ENCODE measurements at regions not wholly inside any gene's neighbourhood (a gene's known extent, or its start where the extent isn't known, plus 50 kb on each side); places are given as distances from the start of the nearest gene placed in this dataset.

DNA sequence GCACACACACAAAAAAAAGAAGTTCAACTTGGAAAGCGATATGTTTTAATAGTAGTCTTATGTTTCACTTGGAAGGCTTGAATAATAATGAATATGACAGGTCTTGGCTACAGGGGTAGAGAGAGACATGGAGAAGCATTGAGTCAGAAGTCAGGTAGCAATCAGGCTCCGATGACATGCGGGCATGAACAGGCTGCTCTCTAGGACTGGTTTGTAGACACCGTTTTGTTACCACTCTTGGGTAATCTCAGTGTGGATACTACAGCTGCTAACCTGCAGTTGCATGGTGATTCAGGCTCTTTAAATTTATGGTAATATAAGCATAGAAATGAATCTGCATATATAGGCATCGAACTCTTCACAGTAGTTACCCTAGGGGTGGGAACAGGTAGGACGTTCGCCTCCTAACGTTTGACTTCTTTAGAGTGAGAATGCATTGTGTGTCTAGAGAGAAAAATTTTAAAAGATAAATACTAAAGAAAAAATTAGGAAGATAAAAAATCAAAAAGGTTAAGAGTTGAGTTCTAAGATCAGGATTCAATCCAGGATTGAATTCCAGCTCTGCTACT lies 241.6 kb upstream of the KBTBD8 start:
- no peaks in the 10 kb centered on the region for H3K9me3 Mint-ChIP-seq (ENCODE audit: unreplicated experiment)
- no peak overlapping the region for H3K4me3 Mint-ChIP-seq (ENCODE audit: unreplicated experiment)
- no peak overlapping the region for H3K27ac Mint-ChIP-seq (ENCODE audit: unreplicated experiment)
- no peaks in the 10 kb centered on the region for H3K36me3 Mint-ChIP-seq (ENCODE audit: low read depth, unreplicated experiment)
- TF ChIP-seq, protein P1, sequence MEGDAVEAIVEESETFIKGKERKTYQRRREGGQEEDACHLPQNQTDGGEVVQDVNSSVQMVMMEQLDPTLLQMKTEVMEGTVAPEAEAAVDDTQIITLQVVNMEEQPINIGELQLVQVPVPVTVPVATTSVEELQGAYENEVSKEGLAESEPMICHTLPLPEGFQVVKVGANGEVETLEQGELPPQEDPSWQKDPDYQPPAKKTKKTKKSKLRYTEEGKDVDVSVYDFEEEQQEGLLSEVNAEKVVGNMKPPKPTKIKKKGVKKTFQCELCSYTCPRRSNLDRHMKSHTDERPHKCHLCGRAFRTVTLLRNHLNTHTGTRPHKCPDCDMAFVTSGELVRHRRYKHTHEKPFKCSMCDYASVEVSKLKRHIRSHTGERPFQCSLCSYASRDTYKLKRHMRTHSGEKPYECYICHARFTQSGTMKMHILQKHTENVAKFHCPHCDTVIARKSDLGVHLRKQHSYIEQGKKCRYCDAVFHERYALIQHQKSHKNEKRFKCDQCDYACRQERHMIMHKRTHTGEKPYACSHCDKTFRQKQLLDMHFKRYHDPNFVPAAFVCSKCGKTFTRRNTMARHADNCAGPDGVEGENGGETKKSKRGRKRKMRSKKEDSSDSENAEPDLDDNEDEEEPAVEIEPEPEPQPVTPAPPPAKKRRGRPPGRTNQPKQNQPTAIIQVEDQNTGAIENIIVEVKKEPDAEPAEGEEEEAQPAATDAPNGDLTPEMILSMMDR (IDR thresholded peaks at IDR 0.05; ENCODE audit: unreplicated experiment), result peak; percentile 19
- DNase-seq (ENCODE audit: low spot score), result no peak
- no peaks in the 10 kb centered on the region for H3K4me1 Mint-ChIP-seq (ENCODE audit: unreplicated experiment)
- no peaks in the 10 kb centered on the region for H3K27me3 Mint-ChIP-seq (ENCODE audit: unreplicated experiment)

DNA sequence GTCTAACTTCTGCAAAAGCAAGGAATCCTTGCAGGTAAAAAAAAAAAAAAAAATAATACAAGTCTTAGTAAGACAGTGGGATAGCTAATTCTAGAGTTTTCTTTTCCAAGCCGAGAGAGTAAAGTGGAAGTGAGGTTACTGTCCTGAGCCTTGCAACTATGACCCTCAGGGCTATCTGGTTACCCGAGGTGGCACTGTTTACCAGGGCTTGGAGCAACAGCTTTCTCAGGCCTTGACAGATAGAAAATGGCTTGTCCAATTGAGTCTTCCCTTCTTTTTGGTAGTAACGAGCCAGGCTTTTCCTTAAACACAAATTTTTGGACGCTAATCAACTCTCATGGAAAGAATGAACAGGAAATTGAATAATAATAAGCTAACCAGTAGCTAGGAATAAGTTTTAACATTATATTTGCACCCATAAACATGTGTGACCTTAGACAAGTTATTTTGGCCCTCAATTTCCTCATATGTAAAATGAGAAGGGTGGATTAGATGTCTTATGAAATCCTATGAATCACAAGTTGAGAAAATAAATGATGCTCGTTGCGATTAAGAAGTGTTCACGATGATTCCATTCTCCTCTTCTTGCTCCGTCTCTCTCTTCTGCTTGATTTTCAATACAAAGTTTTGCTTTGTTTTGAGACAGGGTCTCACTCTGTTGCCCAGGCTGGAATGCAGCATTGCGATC lies 236.9 kb upstream of the KBTBD8 start:
- H3K27ac Mint-ChIP-seq (ENCODE audit: unreplicated experiment), result no peak overlapping the region
- no peaks in the 10 kb centered on the region for H3K4me1 Mint-ChIP-seq (ENCODE audit: unreplicated experiment)
- no peak overlapping the region for H3K4me3 Mint-ChIP-seq (ENCODE audit: unreplicated experiment)
- no peaks in the 10 kb centered on the region for H3K36me3 Mint-ChIP-seq (ENCODE audit: low read depth, unreplicated experiment)
- TF ChIP-seq, protein P1 (IDR thresholded peaks at IDR 0.05; ENCODE audit: unreplicated experiment), result no peak
- no peaks in the 10 kb centered on the region for H3K9me3 Mint-ChIP-seq (ENCODE audit: unreplicated experiment)
- no peak for DNase-seq (ENCODE audit: low spot score)
- H3K27me3 Mint-ChIP-seq (ENCODE audit: unreplicated experiment), result no peaks in the 10 kb centered on the region

DNA sequence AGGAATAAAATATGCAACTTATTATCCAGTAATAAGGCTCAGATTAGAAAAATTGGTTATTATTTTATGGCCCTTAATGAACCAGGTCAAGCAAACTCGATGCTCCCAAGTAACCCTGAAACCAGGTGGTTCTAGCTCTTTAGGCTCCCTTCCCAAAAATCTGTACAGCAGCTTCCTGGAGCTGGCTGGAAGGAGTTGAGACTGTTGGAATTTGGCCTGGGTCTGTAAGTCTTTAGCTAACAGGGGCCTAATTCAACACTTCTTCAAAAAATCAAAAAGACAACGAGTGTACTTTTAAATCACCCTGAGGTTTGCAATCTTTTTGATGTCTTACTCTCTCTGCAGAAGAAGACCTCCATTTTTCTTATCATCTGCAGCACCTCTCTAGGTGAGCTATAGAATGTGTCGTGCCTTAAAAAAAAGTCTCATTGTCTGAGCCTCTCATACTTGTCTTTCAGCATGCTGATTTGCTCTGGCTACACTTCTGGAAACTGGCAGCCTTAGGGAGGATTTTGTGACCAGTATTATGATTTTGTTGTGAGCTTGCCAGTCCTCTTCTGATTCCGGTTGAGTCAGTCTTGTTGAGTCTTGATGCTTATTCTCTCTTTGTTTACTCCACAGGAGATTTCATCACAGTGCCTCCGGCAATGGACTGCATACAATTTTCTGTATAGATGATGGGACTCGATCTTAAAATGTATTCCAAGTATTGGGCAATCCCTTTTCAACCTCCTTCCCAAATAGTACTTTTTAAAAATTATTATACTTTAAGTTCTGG lies 235.0 kb upstream of the KBTBD8 start:
- DNase-seq (ENCODE audit: low spot score), result no peak
- no peaks in the 10 kb centered on the region for H3K27me3 Mint-ChIP-seq (ENCODE audit: unreplicated experiment)
- H3K27ac Mint-ChIP-seq (ENCODE audit: unreplicated experiment), result no peak overlapping the region
- H3K4me3 Mint-ChIP-seq (ENCODE audit: unreplicated experiment), result no peak overlapping the region
- H3K36me3 Mint-ChIP-seq (ENCODE audit: low read depth, unreplicated experiment), result no peaks in the 10 kb centered on the region
- H3K4me1 Mint-ChIP-seq (ENCODE audit: unreplicated experiment), result no peaks in the 10 kb centered on the region
- no peaks in the 10 kb centered on the region for H3K9me3 Mint-ChIP-seq (ENCODE audit: unreplicated experiment)
- TF ChIP-seq, protein P1 (IDR thresholded peaks at IDR 0.05; ENCODE audit: unreplicated experiment), result no peak

DNA sequence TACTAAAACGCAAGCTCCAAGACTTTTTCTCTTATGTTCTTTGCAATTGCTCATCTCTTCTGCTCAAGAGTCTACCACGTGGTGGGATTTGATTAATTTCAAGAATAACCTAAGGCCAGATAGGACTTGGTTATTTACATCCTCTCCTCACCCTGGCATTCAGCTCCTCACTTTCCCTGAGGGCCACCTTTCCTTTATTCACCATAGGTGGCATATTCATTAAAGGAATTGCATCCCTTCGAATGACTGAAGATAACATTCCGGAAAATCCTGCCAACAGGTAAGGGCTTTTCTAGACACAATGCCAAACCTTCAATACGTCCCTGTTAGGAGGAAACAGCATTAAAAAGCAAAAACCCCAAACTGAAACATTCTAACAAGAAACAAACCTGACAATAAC lies 220.0 kb upstream of the KBTBD8 start:
- no peaks in the 10 kb centered on the region for H3K9me3 Mint-ChIP-seq (ENCODE audit: unreplicated experiment)
- TF ChIP-seq, protein P1 (IDR thresholded peaks at IDR 0.05; ENCODE audit: unreplicated experiment), result no peak
- peaks cover 7% of the 10 kb centered on the region for H3K4me1 Mint-ChIP-seq (ENCODE audit: unreplicated experiment)
- H3K27me3 Mint-ChIP-seq (ENCODE audit: unreplicated experiment), result no peaks in the 10 kb centered on the region
- no peak overlapping the region for H3K27ac Mint-ChIP-seq (ENCODE audit: unreplicated experiment)
- no peaks in the 10 kb centered on the region for H3K36me3 Mint-ChIP-seq (ENCODE audit: low read depth, unreplicated experiment)
- DNase-seq (ENCODE audit: low spot score), result no peak
- H3K4me3 Mint-ChIP-seq (ENCODE audit: unreplicated experiment), result no peak overlapping the region

DNA sequence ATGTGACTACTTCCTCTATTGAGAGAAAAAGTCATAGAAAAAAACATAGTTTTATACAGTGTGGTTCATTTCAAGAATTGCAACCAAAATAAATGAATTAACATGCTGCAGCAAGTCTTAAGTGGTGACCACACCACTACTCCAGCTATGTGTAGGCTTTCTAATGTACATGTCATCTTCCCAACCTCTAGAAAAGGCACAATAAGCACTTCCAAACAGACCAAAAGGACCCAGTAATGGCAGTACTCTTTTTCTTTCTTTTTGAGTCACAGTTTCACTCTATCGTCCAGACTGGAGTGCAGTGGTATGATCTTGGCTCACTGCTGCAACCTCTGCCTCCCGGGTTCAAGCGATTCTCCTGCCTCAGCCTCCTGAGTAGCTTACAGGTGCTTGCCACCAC lies 219.3 kb upstream of the KBTBD8 start:
- no peak for DNase-seq (ENCODE audit: low spot score)
- Mint-ChIP-seq H3K27ac (ENCODE audit: unreplicated experiment) (no peak overlapping the region), H3K9me3 (ENCODE audit: unreplicated experiment) (no peaks in the 10 kb centered on the region), H3K36me3 (ENCODE audit: low read depth, unreplicated experiment) (no peaks in the 10 kb centered on the region), H3K4me3 (ENCODE audit: unreplicated experiment) (no peak overlapping the region), H3K27me3 (ENCODE audit: unreplicated experiment) (no peaks in the 10 kb centered on the region), H3K4me1 (ENCODE audit: unreplicated experiment) (peaks cover 7% of the 10 kb centered on the region)
- TF ChIP-seq, protein P1 (IDR thresholded peaks at IDR 0.05; ENCODE audit: unreplicated experiment), result no peak

Measured in endothelial cell (in vitro differentiated cells).